ENCODE measurements at regions not wholly inside any gene's neighbourhood (a gene's known extent, or its start where the extent isn't known, plus 50 kb on each side); places are given as distances from the start of the nearest gene placed in this dataset.
A peak's percentile ranks its signal among the peaks of the same experiment; 100 is the strongest.

- TF ChIP-seq TFDP2 (CRISPR knock-in tag; IDR thresholded peaks at IDR 0.05) (peak; percentile 48), ARID4A (CRISPR knock-in tag; IDR thresholded peaks at IDR 0.05; ENCODE audit: borderline replicate concordance) (peak; percentile 82; the same call in 1 of the 2 replicates), EP300 (IDR thresholded peaks at IDR 0.05; ENCODE audit: low read depth in 2 of 2, low read length in 2 of 2) (peak; percentile 78 to 91; a peak in 3 of 4 replicates), EP300 (CRISPR knock-in tag; IDR thresholded peaks at IDR 0.05; ENCODE audit: borderline replicate concordance) (peak; percentile 80; the same call in 1 of the 2 replicates), RNF2 (conservative IDR thresholded peaks at IDR 0.05; ENCODE audit: low read depth) (0 out of 2 replicates have a peak, but pooled peaks have one; percentile 56), BORCS8-MEF2B (CRISPR knock-in tag; IDR thresholded peaks at IDR 0.05) (peak; percentile 40; the same call in 1 of the 2 replicates), YEATS2 (CRISPR knock-in tag; IDR thresholded peaks at IDR 0.05; ENCODE audit: borderline replicate concordance) (peak; percentile 82; the same call in 1 of the 2 replicates), SOX13 (IDR thresholded peaks at IDR 0.05) (peak; percentile 76), SOX13 (CRISPR knock-in tag; conservative IDR thresholded peaks at IDR 0.05 in 1 of 2, IDR thresholded peaks at IDR 0.05 in 1 of 2) (peak in 1 of 2 experiments; percentile 88; a peak in 2 of 4 replicates), ZHX1 (CRISPR knock-in tag; IDR thresholded peaks at IDR 0.05; ENCODE audit: low read depth) (peak; percentile 78; the same call in 1 of the 2 replicates), MXD4 (CRISPR knock-in tag; IDR thresholded peaks at IDR 0.05) (peak; percentile 29; the same call in 1 of the 2 replicates), FOXC1 (CRISPR knock-in tag; IDR thresholded peaks at IDR 0.05; ENCODE audit: borderline replicate concordance) (peak; percentile 91), ZNF577 (CRISPR knock-in tag; IDR thresholded peaks at IDR 0.05; ENCODE audit: borderline replicate concordance, low read depth) (no peak), IRF1 (CRISPR knock-in tag; IDR thresholded peaks at IDR 0.05; ENCODE audit: low read depth) (no peak), ZBED4 (CRISPR knock-in tag; IDR thresholded peaks at IDR 0.05; ENCODE audit: borderline replicate concordance) (peak; percentile 64; the same call in 1 of the 2 replicates)
These were observed 264.7 kb downstream of the CYP26B1 start (continued) for GRCh38 chr2:71882949-71883472.

All from HepG2 (cell line).